Neutrophil (primary cell): ENCODE measurements at regions not wholly inside any gene's neighbourhood (a gene's known extent, or its start where the extent isn't known, plus 50 kb on each side); places are given as distances from the start of the nearest gene placed in this dataset.

ENCODE experiments used
- H3K27ac ChIP-seq: fragments of 200-600 bp; sonication (generic); 2 replicates; pipeline ENCODE4 v1.5.1; 2016; ENCODE audit warnings: mild to moderate bottlenecking, moderate library complexity
- H3K27me3 ChIP-seq: fragments of 200-600 bp; sonication (generic); 2 replicates; pipeline ENCODE4 v1.6.0; 2016; ENCODE audit warnings: mild to moderate bottlenecking
- H3K36me3 ChIP-seq: fragments of 200-600 bp; sonication (generic); 2 replicates; pipeline ENCODE4 v1.5.1; 2017
- H3K4me1 ChIP-seq, 2 experiments: fragments of 200-600 bp in 1 of 2; sonication (generic) in 1 of 2; 1 replicate in 1 of 2; 2 replicates in 1 of 2; pipeline versions ENCODE4 v1.5.1 to v1.6.1; 2013 to 2016; ENCODE audit warnings: low read depth in 1 of 2, low read length in 1 of 2, mild to moderate bottlenecking in 1 of 2, moderate library complexity in 1 of 2; ENCODE audit not compliant: control insufficient read depth in 1 of 2, insufficient read depth in 1 of 2
- H3K4me3 ChIP-seq, 2 experiments: fragments of 200-600 bp in 1 of 2; sonication (generic) in 1 of 2; 1 replicate in 1 of 2; 2 replicates in 1 of 2; pipeline ENCODE4 v1.5.1; 2013 to 2016; ENCODE audit warnings: low read depth in 1 of 2, low read length in 1 of 2, mild to moderate bottlenecking in 1 of 2, moderate library complexity in 1 of 2
- H3K9me3 ChIP-seq: fragments of 200-600 bp; sonication (generic); 2 replicates; pipeline ENCODE4 v1.5.1; 2016
- CTCF ChIP-seq: fragments of 200-600 bp; sonication (generic); IDR thresholded peaks from 2 replicates; pipeline ENCODE4 v1.5.1; 2016; ENCODE audit warnings: antibody characterized with exemption

GRCh38 chr6:6771964-6772363 lies 183.4 kb downstream of the LY86 start:
- no peak overlapping the region for H3K27ac ChIP-seq

GRCh38 chr6:6772751-6773150 lies 184.2 kb downstream of the LY86 start:
- no peak for TF ChIP-seq CTCF
- Histone ChIP-seq H3K27ac (no peak overlapping the region), H3K36me3 (no peaks in the 10 kb centered on the region), H3K4me1 (peaks cover 0 to 7% of the 10 kb centered on the region in 2 experiments), H3K4me3 (no peak overlapping the region), H3K9me3 (no peaks in the 10 kb centered on the region), H3K27me3 (no peaks in the 10 kb centered on the region)

More at GRCh38 chr6:6771964-6772363, 183.4 kb downstream of the LY86 start:
- H3K27me3 ChIP-seq = no peaks in the 10 kb centered on the region
- H3K4me1 ChIP-seq = peaks cover 0 to 7% of the 10 kb centered on the region in 2 experiments
- no peak overlapping the region for H3K4me3 ChIP-seq
- H3K36me3 ChIP-seq = no peaks in the 10 kb centered on the region
- TF ChIP-seq CTCF = no peak
- no peaks in the 10 kb centered on the region for H3K9me3 ChIP-seq

GRCh38 chr6:6775074-6775473 lies 186.6 kb downstream of the LY86 start:
- Histone ChIP-seq H3K4me1 (peaks cover 0 to 7% of the 10 kb centered on the region in 2 experiments), H3K4me3 (no peak overlapping the region), H3K27me3 (no peaks in the 10 kb centered on the region), H3K36me3 (no peaks in the 10 kb centered on the region), H3K9me3 (no peaks in the 10 kb centered on the region), H3K27ac (no peak overlapping the region)
- TF ChIP-seq CTCF = no peak

- Histone ChIP-seq H3K4me3 (no peak overlapping the region), H3K9me3 (no peaks in the 10 kb centered on the region), H3K4me1 (no peaks in the 10 kb centered on the region), H3K27me3 (no peaks in the 10 kb centered on the region), H3K36me3 (no peaks in the 10 kb centered on the region), H3K27ac (no peak overlapping the region)
- TF ChIP-seq CTCF = no peak
These were observed 191.7 kb downstream of the LY86 start for GRCh38 chr6:6780231-6780630.

- Histone ChIP-seq H3K4me1 (no peaks in the 10 kb centered on the region), H3K27me3 (no peaks in the 10 kb centered on the region), H3K36me3 (no peaks in the 10 kb centered on the region), H3K9me3 (no peaks in the 10 kb centered on the region), H3K4me3 (no peak overlapping the region), H3K27ac (no peak overlapping the region)
- TF ChIP-seq CTCF = no peak
These were observed 192.8 kb downstream of the LY86 start for GRCh38 chr6:6781172-6781872.
